SK-N-MC (cell line): ENCODE measurements at regions not wholly inside any gene's neighbourhood (a gene's known extent, or its start where the extent isn't known, plus 50 kb on each side); places are given as distances from the start of the nearest gene placed in this dataset.
A peak's percentile ranks its signal among the peaks of the same experiment; 100 is the strongest.

Source experiments
- DNase-seq: peaks from one replicate; pipeline ENCODE4 v3.0.0-alpha.2; 2011; ENCODE audit warnings: low read depth, low spot score
- H3K27ac ChIP-seq: fragments of 200-600 bp; sonication (generic); 2 replicates; pipeline ENCODE4 v1.5.1; 2016; ENCODE audit warnings: mixed run types
- H3K36me3 ChIP-seq: fragments of 200-600 bp; sonication (generic); 2 replicates; pipeline ENCODE4 v1.6.1; 2017; ENCODE audit warnings: antibody characterized with exemption, low read length, mixed read lengths; ENCODE audit not compliant: insufficient read depth
- H3K4me3 ChIP-seq: fragments of 200-600 bp; sonication (generic); 2 replicates; pipeline ENCODE4 v1.5.1; 2016
- H3K9ac ChIP-seq: fragments of 200-600 bp; sonication (generic); 2 replicates; pipeline ENCODE4 v1.8.0; 2017; ENCODE audit warnings: mixed run types, mixed read lengths; ENCODE audit not compliant: insufficient read length
- H3K9me3 ChIP-seq: fragments of 200-600 bp; sonication (generic); 2 replicates; pipeline ENCODE4 v1.6.1; 2017; ENCODE audit warnings: low read depth, mild to moderate bottlenecking, antibody characterized with exemption, low read length, moderate library complexity, mixed read lengths
- EZH2 ChIP-seq: fragments of 200-600 bp; sonication (generic); IDR thresholded peaks from one replicate; pipeline ENCODE4 v1.6.1; 2017; ENCODE audit warnings: antibody characterized with exemption
- FOXP2 ChIP-seq: optimal IDR thresholded peaks from 2 replicates; pipeline ENCODE3; 2011; ENCODE audit warnings: mild to moderate bottlenecking, moderate library complexity; ENCODE audit not compliant: insufficient read depth; ENCODE audit errors: extremely low read length, control extremely low read depth
- POLR2AphosphoS5 ChIP-seq: IDR thresholded peaks from 2 replicates; pipeline ENCODE4 v1.6.1; 2012; ENCODE audit warnings: mild to moderate bottlenecking, low read depth, low read length, borderline replicate concordance

DNA sequence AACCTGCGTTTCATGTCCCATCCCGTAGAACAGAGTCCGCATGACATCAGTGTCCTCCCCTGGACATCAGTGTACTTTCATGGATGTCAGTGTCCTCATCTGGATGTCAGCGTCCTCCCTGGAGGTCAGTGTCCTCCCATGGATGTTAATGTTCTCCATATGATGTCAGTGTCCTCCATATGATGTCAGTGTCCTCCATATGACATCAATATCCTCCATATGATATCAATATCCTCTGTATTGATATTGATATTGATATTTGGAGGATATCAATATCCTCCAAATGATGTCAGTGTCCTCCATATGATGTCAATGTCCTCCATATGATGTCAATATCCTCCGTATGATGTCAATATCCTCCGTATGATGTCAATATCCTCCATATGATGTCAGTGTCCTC is 284.9 kb downstream of the AJAP1 start:
- TF ChIP-seq FOXP2 (no peak), POLR2AphosphoS5 (no peak), EZH2 (no peak)
- Histone ChIP-seq H3K9me3 (no peaks in the 10 kb centered on the region), H3K4me3 (no peak overlapping the region), H3K27ac (no peak overlapping the region), H3K36me3 (no peaks in the 10 kb centered on the region), H3K9ac (no peak overlapping the region)
- peak; percentile 1 for DNase-seq

DNA sequence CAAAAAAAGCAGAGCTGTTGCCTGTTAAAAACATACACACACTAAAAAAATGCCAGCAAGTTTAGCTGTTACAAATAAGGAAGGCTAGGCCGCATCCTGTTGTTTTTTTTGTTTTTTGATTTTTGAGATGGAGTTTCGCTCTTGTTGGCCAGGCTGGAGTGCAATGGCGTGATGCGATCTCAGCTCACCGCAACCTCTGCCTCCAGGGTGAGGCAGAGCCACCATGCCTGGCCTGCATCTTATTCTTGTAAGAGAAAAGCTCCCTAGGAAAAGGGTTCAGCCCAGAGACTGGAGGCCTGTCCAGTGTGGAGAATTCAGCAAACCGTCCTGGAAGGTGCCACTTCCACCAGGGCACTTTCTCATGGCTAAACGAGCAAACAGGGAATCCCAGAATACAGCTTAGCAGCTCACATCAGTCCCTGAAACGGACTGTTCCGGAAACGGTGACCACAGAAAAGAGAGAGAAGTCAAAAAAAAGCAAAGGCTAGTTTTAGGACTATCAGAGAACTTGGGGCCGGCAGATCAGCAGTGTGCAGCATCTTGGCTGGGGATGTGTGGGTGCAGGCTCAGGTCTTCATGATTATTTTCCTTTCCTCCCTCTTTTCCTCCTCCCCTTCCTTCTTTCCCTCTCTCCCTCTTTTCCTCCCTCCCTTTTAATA is 283.6 kb downstream of the AJAP1 start:
- Histone ChIP-seq H3K9ac (no peak overlapping the region), H3K27ac (no peak overlapping the region), H3K36me3 (no peaks in the 10 kb centered on the region), H3K4me3 (no peak overlapping the region), H3K9me3 (no peaks in the 10 kb centered on the region)
- DNase-seq, result no peak
- TF ChIP-seq POLR2AphosphoS5 (no peak), EZH2 (no peak), FOXP2 (no peak)

DNA sequence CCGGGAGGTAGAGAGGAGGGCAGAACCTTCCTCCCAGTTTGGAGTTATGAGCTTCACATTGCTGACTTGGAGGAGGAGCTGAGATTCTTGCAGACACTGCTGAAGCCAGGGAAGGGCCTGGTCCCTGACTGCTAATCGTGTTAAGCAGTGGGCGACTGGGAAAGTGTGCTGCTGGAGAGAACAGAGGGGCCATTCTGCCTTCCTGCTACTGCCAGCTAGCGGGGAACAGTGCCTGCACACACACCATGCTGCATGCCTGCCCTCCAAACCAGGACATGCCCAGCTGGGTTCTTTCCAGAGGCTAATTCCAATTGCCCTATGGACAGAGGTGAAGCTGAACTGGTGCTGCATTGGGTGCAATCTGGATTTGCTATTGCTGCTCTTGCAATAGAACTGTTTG is 281.4 kb downstream of the AJAP1 start:
- no peak overlapping the region for H3K9ac ChIP-seq
- H3K4me3 ChIP-seq, result no peak overlapping the region
- no peaks in the 10 kb centered on the region for H3K36me3 ChIP-seq
- DNase-seq, result no peak
- no peak overlapping the region for H3K27ac ChIP-seq
- TF ChIP-seq EZH2, result no peak
- no peak for TF ChIP-seq POLR2AphosphoS5
- no peak for TF ChIP-seq FOXP2
- H3K9me3 ChIP-seq, result no peaks in the 10 kb centered on the region

DNA sequence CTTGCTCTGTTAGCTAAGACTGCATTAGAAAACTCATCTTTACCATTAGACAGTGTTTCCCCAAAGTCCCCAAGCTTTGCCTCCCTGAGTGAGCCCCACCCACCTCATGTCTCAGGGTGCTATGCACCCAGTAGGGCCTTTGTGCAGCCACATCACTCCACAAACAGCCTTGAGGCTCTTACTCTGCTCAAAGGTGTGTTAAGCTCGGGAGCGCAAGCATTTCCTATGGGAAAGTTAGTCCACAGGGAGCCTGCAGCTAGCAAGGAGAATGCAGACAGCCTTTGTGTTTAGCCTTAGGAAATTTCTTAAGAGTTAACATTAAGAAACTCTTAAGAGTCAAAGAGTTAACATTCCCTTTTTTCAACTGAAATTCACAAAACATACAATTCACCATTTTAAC is 278.8 kb downstream of the AJAP1 start:
- H3K4me3 ChIP-seq, result no peak overlapping the region
- H3K9me3 ChIP-seq, result no peaks in the 10 kb centered on the region
- no peak overlapping the region for H3K9ac ChIP-seq
- H3K27ac ChIP-seq, result no peak overlapping the region
- H3K36me3 ChIP-seq, result no peaks in the 10 kb centered on the region
- no peak for DNase-seq
- TF ChIP-seq POLR2AphosphoS5 (no peak), EZH2 (no peak), FOXP2 (no peak)

DNA sequence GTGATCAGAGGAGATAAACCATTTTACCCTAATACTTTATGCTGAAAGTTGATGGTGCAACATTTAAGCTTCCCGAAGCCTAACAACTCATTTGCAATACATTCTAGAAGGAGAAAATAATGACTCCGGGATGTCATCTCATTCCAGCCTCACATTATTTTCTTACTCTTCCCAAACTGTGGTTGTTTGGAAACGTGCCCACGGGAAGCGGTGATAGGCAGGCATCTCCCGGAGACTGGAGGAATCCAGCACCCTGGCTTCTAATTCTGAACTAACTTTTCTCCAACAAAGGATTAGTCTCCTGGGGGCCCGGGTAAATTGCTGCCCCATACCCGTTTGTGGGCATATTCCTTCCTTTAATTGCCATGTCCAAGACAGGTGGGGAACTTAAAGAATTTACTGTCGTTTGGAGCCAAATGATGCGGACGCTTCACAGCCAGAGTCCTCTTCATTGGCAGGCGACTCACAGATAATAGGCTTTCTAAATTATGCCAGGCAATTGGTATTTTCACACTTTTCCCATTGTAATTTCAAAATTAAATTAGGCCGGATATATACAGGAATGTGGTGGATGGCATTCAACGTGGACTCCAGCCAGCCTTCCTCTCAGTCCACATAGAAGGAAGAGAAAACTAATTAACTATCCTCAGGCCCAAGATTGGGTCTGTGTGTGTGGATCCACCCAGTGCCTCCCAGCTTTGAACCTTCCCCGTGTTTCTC is 278.1 kb downstream of the AJAP1 start:
- no peak for TF ChIP-seq FOXP2
- no peak for TF ChIP-seq POLR2AphosphoS5
- TF ChIP-seq EZH2, result no peak

DNA sequence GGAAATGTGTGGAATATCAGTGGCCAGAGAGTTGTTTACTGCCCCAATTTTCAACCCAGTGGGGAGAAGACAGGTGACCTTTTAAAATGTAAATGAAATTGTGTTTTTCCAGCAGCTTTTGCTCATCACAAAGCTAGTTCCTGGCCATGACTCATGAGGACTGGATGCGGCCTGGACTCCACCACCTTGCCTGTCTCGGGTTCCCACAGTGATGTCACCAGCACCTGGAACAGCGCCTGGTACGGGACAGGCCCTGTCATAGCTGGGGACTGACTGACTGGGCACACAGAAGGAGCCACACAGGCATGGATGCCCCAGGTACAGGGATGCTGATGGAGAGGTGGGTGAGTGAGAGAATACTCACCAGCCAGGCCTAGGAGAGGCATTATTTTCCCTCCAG is 277.1 kb downstream of the AJAP1 start:
- Histone ChIP-seq H3K4me3 (no peak overlapping the region), H3K9ac (no peak overlapping the region), H3K36me3 (no peaks in the 10 kb centered on the region), H3K9me3 (no peaks in the 10 kb centered on the region), H3K27ac (no peak overlapping the region)
- DNase-seq, result no peak
- no peak for TF ChIP-seq FOXP2

More for the DNA sequence above, 278.1 kb downstream of the AJAP1 start:
- Histone ChIP-seq H3K36me3 (no peaks in the 10 kb centered on the region), H3K9ac (no peak overlapping the region), H3K9me3 (no peaks in the 10 kb centered on the region), H3K27ac (no peak overlapping the region), H3K4me3 (no peak overlapping the region)
- no peak for DNase-seq

DNA sequence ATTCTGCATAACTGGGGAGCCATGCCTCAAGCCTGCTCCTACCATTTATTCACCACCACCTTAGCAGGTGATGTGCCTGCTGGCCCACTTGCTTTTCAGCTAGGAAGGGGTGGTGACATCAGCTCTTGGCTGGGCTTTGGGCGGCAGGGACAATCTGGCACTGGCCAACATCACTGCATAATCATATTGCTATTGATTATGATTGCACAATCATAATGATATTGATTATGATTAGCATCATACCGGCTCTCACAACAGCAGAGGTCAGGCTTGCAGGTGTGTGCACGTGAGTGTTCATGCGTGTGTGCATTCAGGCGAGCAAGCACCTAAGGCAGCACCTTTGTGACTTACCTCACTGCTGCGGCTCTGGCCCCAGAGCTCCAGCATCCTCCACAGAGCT is 273.8 kb downstream of the AJAP1 start:
- Histone ChIP-seq H3K27ac (no peak overlapping the region), H3K36me3 (no peaks in the 10 kb centered on the region), H3K9ac (no peak overlapping the region), H3K9me3 (no peaks in the 10 kb centered on the region), H3K4me3 (no peak overlapping the region)
- no peak for TF ChIP-seq POLR2AphosphoS5
- TF ChIP-seq FOXP2, result no peak
- no peak for TF ChIP-seq EZH2
- no peak for DNase-seq

DNA sequence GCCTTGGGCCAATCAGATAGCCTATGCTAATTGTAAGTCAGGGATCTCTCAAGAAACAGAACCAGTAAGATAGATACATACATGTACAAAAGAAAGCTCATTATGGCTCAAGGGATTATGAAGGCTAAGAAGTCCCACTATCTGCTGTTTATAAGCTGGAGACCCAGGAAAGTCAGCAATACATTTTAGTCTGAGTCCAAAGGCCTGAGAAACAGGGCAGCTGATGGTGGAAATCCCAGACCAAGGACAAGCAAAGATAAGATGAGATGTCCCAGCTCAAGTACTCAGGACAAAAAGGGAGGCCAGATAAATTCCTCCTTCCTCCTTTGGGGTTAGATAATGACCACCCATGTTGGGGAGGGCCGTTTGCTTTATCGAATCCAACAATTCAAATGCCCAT is 269.9 kb downstream of the AJAP1 start:
- Histone ChIP-seq H3K4me3 (no peak overlapping the region), H3K9me3 (no peaks in the 10 kb centered on the region), H3K36me3 (no peaks in the 10 kb centered on the region), H3K9ac (no peak overlapping the region), H3K27ac (no peak overlapping the region)
- no peak for DNase-seq
- TF ChIP-seq FOXP2 (no peak), EZH2 (no peak), POLR2AphosphoS5 (no peak)

DNA sequence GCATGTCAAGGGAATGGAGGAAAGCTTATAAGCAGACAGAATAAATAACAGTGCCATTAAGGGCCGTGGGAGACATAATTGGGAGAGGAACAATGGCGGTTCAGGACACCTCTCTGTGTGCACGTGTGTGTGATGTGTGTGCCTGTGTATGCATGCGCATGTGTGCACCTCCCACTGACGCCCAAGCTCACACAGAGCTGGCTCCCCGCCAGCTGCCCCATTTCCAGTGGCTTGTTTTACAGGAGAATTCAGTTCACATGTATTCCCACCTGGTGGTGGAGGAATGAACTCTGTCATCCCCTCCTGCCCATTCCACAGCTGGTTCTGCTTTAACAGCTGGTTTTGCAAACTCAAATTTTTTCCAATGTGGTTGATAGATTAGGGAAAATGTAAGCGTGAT is 262.2 kb downstream of the AJAP1 start:
- TF ChIP-seq POLR2AphosphoS5 (no peak), FOXP2 (no peak), EZH2 (no peak)

More for the DNA sequence above, 262.2 kb downstream of the AJAP1 start:
- no peaks in the 10 kb centered on the region for H3K9me3 ChIP-seq
- no peak overlapping the region for H3K27ac ChIP-seq
- DNase-seq, result no peak
- H3K4me3 ChIP-seq, result no peak overlapping the region
- H3K36me3 ChIP-seq, result no peaks in the 10 kb centered on the region
- H3K9ac ChIP-seq, result no peak overlapping the region
